ENCODE measurements at regions not wholly inside any gene's neighbourhood (a gene's known extent, or its start where the extent isn't known, plus 50 kb on each side); places are given as distances from the start of the nearest gene placed in this dataset.

GRCh38 chr15:62558640-62559380 is 393.7 kb upstream of the C2CD4B start:
- no peak for DNase-seq

- DNase-seq = no peak
These were observed 394.3 kb upstream of the C2CD4B start for GRCh38 chr15:62559381-62559733.

- no peak for DNase-seq
These were observed 396.0 kb upstream of the C2CD4B start for GRCh38 chr15:62561059-62561519.

GRCh38 chr15:62561571-62561970 is 396.5 kb upstream of the C2CD4B start:
- no peak for DNase-seq

- no peak for DNase-seq
These were observed 400.0 kb upstream of the C2CD4B start for GRCh38 chr15:62564886-62565633.

- no peak for DNase-seq
These were observed 400.5 kb upstream of the C2CD4B start for GRCh38 chr15:62565634-62566026.

GRCh38 chr15:62566248-62566647 is 401.2 kb upstream of the C2CD4B start:
- DNase-seq = no peak

- no peak for DNase-seq
These were observed 402.4 kb upstream of the C2CD4B start for GRCh38 chr15:62567501-62567900.

- DNase-seq = no peak
These were observed 402.9 kb upstream of the C2CD4B start for GRCh38 chr15:62568004-62568403.

- DNase-seq = no peak
These were observed 403.6 kb upstream of the C2CD4B start for GRCh38 chr15:62568702-62569101.

- no peak for DNase-seq
These were observed 404.6 kb upstream of the C2CD4B start for GRCh38 chr15:62569460-62570404.

GRCh38 chr15:62570405-62570783 is 405.3 kb upstream of the C2CD4B start:
- DNase-seq = no peak

- no peak for DNase-seq
These were observed 406.0 kb upstream of the C2CD4B start for GRCh38 chr15:62571072-62571471.

GRCh38 chr15:62572797-62573196 is 407.7 kb upstream of the C2CD4B start:
- DNase-seq = no peak

GRCh38 chr15:62573876-62574275 is 408.8 kb upstream of the C2CD4B start:
- no peak for DNase-seq

GRCh38 chr15:62578546-62578945 is 413.5 kb upstream of the C2CD4B start:
- no peak for DNase-seq

GRCh38 chr15:62578960-62579359 is 413.9 kb upstream of the C2CD4B start:
- DNase-seq = no peak

- no peak for DNase-seq
These were observed 414.8 kb upstream of the C2CD4B start for GRCh38 chr15:62579842-62580241.

GRCh38 chr15:62582580-62582979 is 417.5 kb upstream of the C2CD4B start:
- DNase-seq = no peak

- no peak for DNase-seq
These were observed 419.5 kb upstream of the C2CD4B start for GRCh38 chr15:62584301-62585235.

- DNase-seq = no peak
These were observed 424.0 kb upstream of the C2CD4B start for GRCh38 chr15:62588938-62589670.

Measured in GDM1 (cell line).